ENCODE measurements at regions not wholly inside any gene's neighbourhood (a gene's known extent, or its start where the extent isn't known, plus 50 kb on each side); places are given as distances from the start of the nearest gene placed in this dataset.

DNA sequence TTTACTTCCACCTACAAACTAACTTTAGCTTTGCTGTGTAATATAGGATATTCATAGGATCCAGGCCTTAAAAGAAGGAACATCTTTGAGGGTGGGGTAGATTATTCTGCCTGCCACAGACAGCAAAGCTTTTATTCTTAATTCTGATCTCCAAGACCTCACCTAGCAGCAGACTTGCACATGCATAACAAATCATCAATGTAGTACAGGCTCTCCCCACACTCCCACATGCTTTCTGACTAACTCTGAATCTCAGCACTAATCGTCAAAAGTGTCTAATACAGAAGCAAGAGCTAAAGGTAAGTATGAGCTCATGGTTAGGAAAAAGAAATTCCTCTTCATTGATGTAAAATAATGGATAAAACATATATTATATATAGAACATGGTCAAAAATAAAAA, 1468.5 kb upstream of the B3GALT2 start:
- Histone ChIP-seq H3K9me3 (no peaks in the 10 kb centered on the region), H3K27ac (no peak overlapping the region), H3K4me1 (no peaks in the 10 kb centered on the region), H3K36me3 (no peaks in the 10 kb centered on the region), H3K27me3 (no peaks in the 10 kb centered on the region), H3K4me3 (no peak overlapping the region)
- DNase-seq, result no peak
- TF ChIP-seq, protein P1, sequence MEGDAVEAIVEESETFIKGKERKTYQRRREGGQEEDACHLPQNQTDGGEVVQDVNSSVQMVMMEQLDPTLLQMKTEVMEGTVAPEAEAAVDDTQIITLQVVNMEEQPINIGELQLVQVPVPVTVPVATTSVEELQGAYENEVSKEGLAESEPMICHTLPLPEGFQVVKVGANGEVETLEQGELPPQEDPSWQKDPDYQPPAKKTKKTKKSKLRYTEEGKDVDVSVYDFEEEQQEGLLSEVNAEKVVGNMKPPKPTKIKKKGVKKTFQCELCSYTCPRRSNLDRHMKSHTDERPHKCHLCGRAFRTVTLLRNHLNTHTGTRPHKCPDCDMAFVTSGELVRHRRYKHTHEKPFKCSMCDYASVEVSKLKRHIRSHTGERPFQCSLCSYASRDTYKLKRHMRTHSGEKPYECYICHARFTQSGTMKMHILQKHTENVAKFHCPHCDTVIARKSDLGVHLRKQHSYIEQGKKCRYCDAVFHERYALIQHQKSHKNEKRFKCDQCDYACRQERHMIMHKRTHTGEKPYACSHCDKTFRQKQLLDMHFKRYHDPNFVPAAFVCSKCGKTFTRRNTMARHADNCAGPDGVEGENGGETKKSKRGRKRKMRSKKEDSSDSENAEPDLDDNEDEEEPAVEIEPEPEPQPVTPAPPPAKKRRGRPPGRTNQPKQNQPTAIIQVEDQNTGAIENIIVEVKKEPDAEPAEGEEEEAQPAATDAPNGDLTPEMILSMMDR (IDR thresholded peaks at IDR 0.05), result no peak
- TF ChIP-seq POLR2A (IDR thresholded peaks at IDR 0.05), result no peak

DNA sequence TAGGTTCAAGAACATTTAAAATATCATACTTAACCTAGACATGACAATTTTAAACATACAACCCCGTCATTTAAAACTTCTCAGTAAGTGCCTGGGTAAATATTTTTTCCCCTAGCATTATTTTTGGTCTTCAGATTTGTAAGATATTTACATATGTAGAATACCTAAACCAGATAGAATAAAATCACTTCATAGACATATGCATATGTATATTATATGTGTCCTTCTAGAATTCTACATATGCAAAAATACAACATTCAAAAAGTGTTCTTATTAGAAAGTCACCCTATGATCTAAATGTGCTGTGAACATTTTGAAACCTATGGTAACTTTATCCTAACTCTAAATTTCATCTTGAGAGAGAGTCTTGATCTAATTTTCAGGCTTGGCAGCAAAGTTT, 1467.0 kb upstream of the B3GALT2 start:
- no peaks in the 10 kb centered on the region for H3K27me3 ChIP-seq

GRCh38 chr1:194647118-194647517, 1460.7 kb upstream of the B3GALT2 start:
- no peaks in the 10 kb centered on the region for H3K4me1 ChIP-seq
- no peak for TF ChIP-seq POLR2A (IDR thresholded peaks at IDR 0.05)
- H3K4me3 ChIP-seq, result no peak overlapping the region
- no peaks in the 10 kb centered on the region for H3K36me3 ChIP-seq
- H3K27me3 ChIP-seq, result no peaks in the 10 kb centered on the region
- DNase-seq, result no peak
- H3K9me3 ChIP-seq, result no peaks in the 10 kb centered on the region
- no peak overlapping the region for H3K27ac ChIP-seq

More for the DNA sequence above, 1467.0 kb upstream of the B3GALT2 start:
- Histone ChIP-seq H3K27ac (no peak overlapping the region), H3K4me3 (no peak overlapping the region), H3K9me3 (no peaks in the 10 kb centered on the region), H3K36me3 (no peaks in the 10 kb centered on the region), H3K4me1 (no peaks in the 10 kb centered on the region)
- TF ChIP-seq, protein P1 (IDR thresholded peaks at IDR 0.05), result no peak
- no peak for TF ChIP-seq POLR2A (IDR thresholded peaks at IDR 0.05)
- no peak for DNase-seq

- no peak for DNase-seq
- Histone ChIP-seq H3K27me3 (no peaks in the 10 kb centered on the region), H3K4me3 (no peak overlapping the region), H3K9me3 (no peaks in the 10 kb centered on the region), H3K36me3 (no peaks in the 10 kb centered on the region), H3K27ac (no peak overlapping the region), H3K4me1 (no peaks in the 10 kb centered on the region)
- TF ChIP-seq POLR2A (IDR thresholded peaks at IDR 0.05), result no peak
- TF ChIP-seq, protein P1 (IDR thresholded peaks at IDR 0.05), result no peak
Observed at GRCh38 chr1:194644528-194644927, 1458.1 kb upstream of the B3GALT2 start.

- H3K27ac ChIP-seq, result no peak overlapping the region
- DNase-seq, result no peak
- H3K4me1 ChIP-seq, result no peaks in the 10 kb centered on the region
- H3K36me3 ChIP-seq, result no peaks in the 10 kb centered on the region
- no peak overlapping the region for H3K4me3 ChIP-seq
- no peaks in the 10 kb centered on the region for H3K27me3 ChIP-seq
- TF ChIP-seq POLR2A (IDR thresholded peaks at IDR 0.05), result no peak
- TF ChIP-seq, protein P1 (IDR thresholded peaks at IDR 0.05), result no peak
- H3K9me3 ChIP-seq, result no peaks in the 10 kb centered on the region
Observed at GRCh38 chr1:194640322-194640721, 1453.9 kb upstream of the B3GALT2 start.

GRCh38 chr1:194629011-194629410, 1442.6 kb upstream of the B3GALT2 start:
- H3K36me3 ChIP-seq, result no peaks in the 10 kb centered on the region
- H3K4me3 ChIP-seq, result no peak overlapping the region
- H3K27me3 ChIP-seq, result no peaks in the 10 kb centered on the region
- H3K9me3 ChIP-seq, result no peaks in the 10 kb centered on the region
- TF ChIP-seq, protein P1 (IDR thresholded peaks at IDR 0.05), result no peak
- no peak for TF ChIP-seq POLR2A (IDR thresholded peaks at IDR 0.05)
- no peaks in the 10 kb centered on the region for H3K4me1 ChIP-seq
- H3K27ac ChIP-seq, result no peak overlapping the region
- no peak for DNase-seq
